AG04450 (cell line): ENCODE measurements at regions not wholly inside any gene's neighbourhood (a gene's known extent, or its start where the extent isn't known, plus 50 kb on each side); places are given as distances from the start of the nearest gene placed in this dataset.
"Not testable (repeated sequence)": the region's sequence is repeated elsewhere in the genome, so short reads cannot be mapped to it uniquely, and the experiment has no call there.

Experiments used
- CTCF ChIA-PET: fragments of 300-600, 350-600 bp; formaldehyde crosslinking; extraction: SDS; loops from one replicate; lab custom pipeline; 2022; ENCODE audit warnings: antibody characterized with exemption, inconsistent platforms; lab: Charles Lee
- POLR2A ChIA-PET: fragments of 350-600 bp; formaldehyde crosslinking; extraction: SDS; loops from one replicate; lab custom pipeline; 2021; ENCODE audit warnings: antibody characterized with exemption, inconsistent platforms; lab: Yijun Ruan, JAX
- DNase-seq: peaks from one replicate; pipeline ENCODE4 v3.0.0-alpha.2; 2011; ENCODE audit warnings: low read depth, low spot score
- H3K27ac ChIP-seq: one replicate; pipeline ENCODE4 v1.5.1; 2012; ENCODE audit warnings: low read depth, low read length, control low read depth
- H3K27me3 ChIP-seq: one replicate; pipeline ENCODE4 v1.6.0; 2012; ENCODE audit warnings: low read length; ENCODE audit not compliant: control insufficient read depth, insufficient read depth
- H3K4me3 ChIP-seq: 2 replicates; pipeline ENCODE4 v1.5.1; 2011; ENCODE audit warnings: mild to moderate bottlenecking, low read depth, low read length, control low read depth
- H3K9me3 ChIP-seq: 2 replicates; pipeline ENCODE4 v1.5.1; 2012; ENCODE audit warnings: low read length; ENCODE audit not compliant: control insufficient read depth, insufficient read depth
- CTCF ChIP-seq: IDR thresholded peaks from 2 replicates; pipeline ENCODE4 v1.5.1; 2011; ENCODE audit warnings: low read depth, low read length, control low read depth, inconsistent platforms

GRCh38 chr14:101323111-101323510 lies 238.2 kb upstream of the DIO3 start:
- Histone ChIP-seq H3K27me3 (no peaks in the 10 kb centered on the region), H3K4me3 (no peak overlapping the region), H3K9me3 (no peaks in the 10 kb centered on the region), H3K27ac (no peak overlapping the region)
- TF ChIP-seq CTCF: no peak
- CTCF ChIA-PET: no interaction called here
- no peak for DNase-seq
- POLR2A ChIA-PET: no interaction called here

- POLR2A ChIA-PET, H3K27ac ChIP-seq, CTCF ChIA-PET, H3K9me3 ChIP-seq, DNase-seq, H3K4me3 ChIP-seq, H3K27me3 ChIP-seq: not testable (repeated sequence)
These were observed 237.6 kb upstream of the DIO3 start for GRCh38 chr14:101323614-101324235.

GRCh38 chr14:101325319-101325718 lies 236.0 kb upstream of the DIO3 start:
- ChIA-PET CTCF (no interaction called here), POLR2A (no interaction called here)
- H3K27ac ChIP-seq: no peak overlapping the region
- no peaks in the 10 kb centered on the region for H3K27me3 ChIP-seq
- no peak for TF ChIP-seq CTCF
- DNase-seq: no peak
- H3K9me3 ChIP-seq: no peaks in the 10 kb centered on the region
- no peak overlapping the region for H3K4me3 ChIP-seq

GRCh38 chr14:101328412-101329028 lies 232.8 kb upstream of the DIO3 start:
- POLR2A ChIA-PET: no interaction called here
- Histone ChIP-seq H3K9me3 (peaks cover 5% of the 10 kb centered on the region; the same call in 1 of the 2 replicates), H3K27me3 (no peaks in the 10 kb centered on the region), H3K4me3 (no peak overlapping the region), H3K27ac (no peak overlapping the region)
- no peak for DNase-seq
- CTCF ChIA-PET: no interaction called here
- TF ChIP-seq CTCF: no peak

GRCh38 chr14:101330416-101331140 lies 230.7 kb upstream of the DIO3 start:
- H3K27me3 ChIP-seq: no peaks in the 10 kb centered on the region
- H3K4me3 ChIP-seq: no peak overlapping the region
- no peak for TF ChIP-seq CTCF
- H3K9me3 ChIP-seq: peaks cover 5% of the 10 kb centered on the region; the same call in 1 of the 2 replicates
- ChIA-PET CTCF (no interaction called here), POLR2A (no interaction called here)
- DNase-seq: no peak
- no peak overlapping the region for H3K27ac ChIP-seq
